WTC11 (cell line): ENCODE measurements at regions not wholly inside any gene's neighbourhood (a gene's known extent, or its start where the extent isn't known, plus 50 kb on each side); places are given as distances from the start of the nearest gene placed in this dataset.

Experiments
- ATF2 ChIP-seq: sonication (generic); formaldehyde crosslinking; IDR thresholded peaks from 2 replicates; pipeline ENCODE4 v1.8.1; 2022; ENCODE audit warnings: low read depth, missing genetic modification reagents, borderline replicate concordance
- CTCF ChIP-seq: fragments of 200-600 bp; IDR thresholded peaks from 2 replicates; pipeline ENCODE4 v1.8.0; 2022; ENCODE audit warnings: antibody characterized with exemption
- OVOL2 ChIP-seq: fragments of 250-450 bp; sonication (Bioruptor Pico); IDR thresholded peaks from 2 replicates; pipeline ENCODE4 v1.9.0; 2021; ENCODE audit warnings: mild to moderate bottlenecking, borderline replicate concordance
- PRDM15 ChIP-seq: sonication (generic); formaldehyde crosslinking; IDR thresholded peaks from 2 replicates; pipeline ENCODE4 v1.8.0; 2022; ENCODE audit warnings: missing genetic modification reagents

- TF ChIP-seq ATF2 (CRISPR knock-in tag) = no peak
- no peak for TF ChIP-seq OVOL2 (CRISPR knock-in tag)
- TF ChIP-seq CTCF = no peak
- no peak for TF ChIP-seq PRDM15 (CRISPR knock-in tag)
These were observed 116.7 kb downstream of the OLFM1 start for GRCh38 chr9:135204177-135204576.
